Breast epithelium (tissue), 3 donors: ENCODE measurements at regions not wholly inside any gene's neighbourhood (a gene's known extent, or its start where the extent isn't known, plus 50 kb on each side); places are given as distances from the start of the nearest gene placed in this dataset.

Experiments used
- POLR2A ChIP-seq: fragments of 450-650 bp; IDR thresholded peaks from one replicate; pipeline ENCODE4 v1.6.1; 2016; ENCODE audit warnings: antibody characterized with exemption, mild to moderate bottlenecking, moderate library complexity
- TF ChIP-seq, protein P1 (sequence below), 3 donors: fragments of 450-650 bp; IDR thresholded peaks; one replicate each; pipeline ENCODE4 v1.5.1; 2016 to 2017; ENCODE audit warnings: antibody characterized with exemption in 3 of 3, mild to moderate bottlenecking in 3 of 3, moderate library complexity in 3 of 3

DNA sequence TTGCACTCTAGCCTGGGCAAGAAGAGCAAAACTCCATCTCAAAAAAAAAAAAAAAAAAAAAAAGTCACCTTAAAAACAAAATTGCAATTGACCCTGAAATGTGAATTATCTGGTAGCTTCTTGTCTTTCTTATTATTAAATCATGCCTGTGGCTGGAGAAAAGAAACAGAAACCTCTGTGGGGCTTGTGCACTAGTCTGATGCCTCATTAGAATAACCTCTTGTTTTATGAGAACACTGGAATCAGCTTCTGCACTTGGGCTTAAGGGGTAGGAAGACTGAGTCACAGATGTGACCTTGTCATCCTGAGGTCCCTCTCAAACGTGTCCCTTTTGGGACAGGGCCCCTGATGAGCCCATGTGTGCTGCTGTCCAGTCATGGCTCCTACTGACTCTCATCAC is 237.9 kb downstream of the DACT1 start:
- TF ChIP-seq, protein P1, sequence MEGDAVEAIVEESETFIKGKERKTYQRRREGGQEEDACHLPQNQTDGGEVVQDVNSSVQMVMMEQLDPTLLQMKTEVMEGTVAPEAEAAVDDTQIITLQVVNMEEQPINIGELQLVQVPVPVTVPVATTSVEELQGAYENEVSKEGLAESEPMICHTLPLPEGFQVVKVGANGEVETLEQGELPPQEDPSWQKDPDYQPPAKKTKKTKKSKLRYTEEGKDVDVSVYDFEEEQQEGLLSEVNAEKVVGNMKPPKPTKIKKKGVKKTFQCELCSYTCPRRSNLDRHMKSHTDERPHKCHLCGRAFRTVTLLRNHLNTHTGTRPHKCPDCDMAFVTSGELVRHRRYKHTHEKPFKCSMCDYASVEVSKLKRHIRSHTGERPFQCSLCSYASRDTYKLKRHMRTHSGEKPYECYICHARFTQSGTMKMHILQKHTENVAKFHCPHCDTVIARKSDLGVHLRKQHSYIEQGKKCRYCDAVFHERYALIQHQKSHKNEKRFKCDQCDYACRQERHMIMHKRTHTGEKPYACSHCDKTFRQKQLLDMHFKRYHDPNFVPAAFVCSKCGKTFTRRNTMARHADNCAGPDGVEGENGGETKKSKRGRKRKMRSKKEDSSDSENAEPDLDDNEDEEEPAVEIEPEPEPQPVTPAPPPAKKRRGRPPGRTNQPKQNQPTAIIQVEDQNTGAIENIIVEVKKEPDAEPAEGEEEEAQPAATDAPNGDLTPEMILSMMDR (IDR thresholded peaks at IDR 0.05): no peak
- no peak for TF ChIP-seq POLR2A
